ENCODE measurements at regions not wholly inside any gene's neighbourhood (a gene's known extent, or its start where the extent isn't known, plus 50 kb on each side); places are given as distances from the start of the nearest gene placed in this dataset.

DNA sequence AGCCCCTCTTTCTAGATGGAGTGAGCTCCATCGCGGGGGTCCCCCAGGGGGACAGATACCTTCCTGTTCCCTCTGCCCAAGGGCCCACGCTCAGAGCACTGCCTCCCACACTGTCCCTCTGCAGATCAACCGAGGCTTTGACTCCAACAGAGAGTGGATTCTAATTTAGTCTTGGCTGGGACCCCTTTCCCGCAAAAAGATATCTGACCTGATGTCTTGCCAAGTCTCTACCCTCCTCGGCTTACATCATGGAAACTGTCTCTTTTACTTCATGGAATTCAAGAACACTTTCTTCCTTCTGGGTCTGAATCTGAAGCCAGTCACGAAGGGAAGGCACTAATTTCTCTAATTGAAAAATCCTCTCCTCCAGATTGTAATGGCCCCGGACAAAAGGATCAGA, 278.0 kb downstream of the BMP7 start:
- no peaks in the 10 kb centered on the region for H3K79me2 ChIP-seq (ENCODE audit: insufficient read depth, low read length)
- H3K14ac ChIP-seq (ENCODE audit: insufficient read depth, low read length): no peak overlapping the region
- DNase-seq: no peak
- no peak overlapping the region for H4K91ac ChIP-seq (ENCODE audit: insufficient read length, low read depth, low read length)
- no peak overlapping the region for H4K8ac ChIP-seq (replicated peaks; ENCODE audit: insufficient read length, low read depth, low read length)
- no peaks in the 10 kb centered on the region for H3K79me1 ChIP-seq (ENCODE audit: insufficient read depth, low read depth, low read length, poor library complexity, severe bottlenecking)
- Mint-ChIP-seq H3K27ac (no peak overlapping the region), H3K4me1 (peaks cover 0 to 7% of the 10 kb centered on the region in 2 experiments; a peak in 3 of 4 replicates), H3K9me3 (peaks cover 8 to 17% of the 10 kb centered on the region in 2 experiments), H3K36me3 (ENCODE audit: insufficient read depth in 1 of 3, low read depth in 3 of 3) (peaks cover 0 to 4% (median 0%) of the 10 kb centered on the region in 3 experiments; a peak in 1 of 7 replicates), H3K4me3 (no peak overlapping the region), H3K27me3 (ENCODE audit: low read depth) (peaks cover 21% of the 10 kb centered on the region)
- TF ChIP-seq, protein P1, sequence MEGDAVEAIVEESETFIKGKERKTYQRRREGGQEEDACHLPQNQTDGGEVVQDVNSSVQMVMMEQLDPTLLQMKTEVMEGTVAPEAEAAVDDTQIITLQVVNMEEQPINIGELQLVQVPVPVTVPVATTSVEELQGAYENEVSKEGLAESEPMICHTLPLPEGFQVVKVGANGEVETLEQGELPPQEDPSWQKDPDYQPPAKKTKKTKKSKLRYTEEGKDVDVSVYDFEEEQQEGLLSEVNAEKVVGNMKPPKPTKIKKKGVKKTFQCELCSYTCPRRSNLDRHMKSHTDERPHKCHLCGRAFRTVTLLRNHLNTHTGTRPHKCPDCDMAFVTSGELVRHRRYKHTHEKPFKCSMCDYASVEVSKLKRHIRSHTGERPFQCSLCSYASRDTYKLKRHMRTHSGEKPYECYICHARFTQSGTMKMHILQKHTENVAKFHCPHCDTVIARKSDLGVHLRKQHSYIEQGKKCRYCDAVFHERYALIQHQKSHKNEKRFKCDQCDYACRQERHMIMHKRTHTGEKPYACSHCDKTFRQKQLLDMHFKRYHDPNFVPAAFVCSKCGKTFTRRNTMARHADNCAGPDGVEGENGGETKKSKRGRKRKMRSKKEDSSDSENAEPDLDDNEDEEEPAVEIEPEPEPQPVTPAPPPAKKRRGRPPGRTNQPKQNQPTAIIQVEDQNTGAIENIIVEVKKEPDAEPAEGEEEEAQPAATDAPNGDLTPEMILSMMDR (conservative IDR thresholded peaks at IDR 0.05): no peak
- H3K4me1 ChIP-seq (ENCODE audit: insufficient read depth, low read length): no peaks in the 10 kb centered on the region
- H2BK12ac ChIP-seq (ENCODE audit: insufficient read length, low read depth, low read length): no peak overlapping the region
- no peak overlapping the region for H2BK5ac ChIP-seq (ENCODE audit: insufficient read length, low read length)
- no peak overlapping the region for H2BK20ac ChIP-seq (ENCODE audit: low read depth, low read length, poor library complexity, severe bottlenecking)
- WGBS (ENCODE audit: extremely low coverage, insufficient read length, low lambda C conversion rate): no CpG with 5 or more reads among the region's 8 CpGs
- H4K20me1 ChIP-seq (ENCODE audit: control insufficient read depth, insufficient read depth, insufficient read length): no peaks in the 10 kb centered on the region
- no peak overlapping the region for H3K56ac ChIP-seq (ENCODE audit: insufficient read length, low read depth, low read length)
- no peaks in the 10 kb centered on the region for H3K27me3 ChIP-seq (ENCODE audit: insufficient read depth, low read length)
- no peak overlapping the region for H2BK120ac ChIP-seq (ENCODE audit: low read depth, low read length, poor library complexity, severe bottlenecking)
- no peak overlapping the region for H4K5ac ChIP-seq (ENCODE audit: insufficient read length, low read depth, low read length)
- no peaks in the 10 kb centered on the region for H3K9me3 ChIP-seq (ENCODE audit: control insufficient read depth, low read depth, low read length)
- no peak overlapping the region for H3K4ac ChIP-seq (ENCODE audit: low read depth, low read length)
- no peak overlapping the region for H3K9ac ChIP-seq (ENCODE audit: extremely low read depth, insufficient read length, low read length)
- no peak overlapping the region for H3K23ac ChIP-seq (ENCODE audit: insufficient read length, low read depth, low read length)
- H2BK15ac ChIP-seq (ENCODE audit: low read depth, low read length): no peak overlapping the region
- H2AK5ac ChIP-seq (ENCODE audit: insufficient read length, low read length): no peak overlapping the region
- H3K18ac ChIP-seq (ENCODE audit: insufficient read length, low read depth, low read length): no peak overlapping the region
- H3K23me2 ChIP-seq (ENCODE audit: insufficient read length, low read depth, low read length, poor library complexity, severe bottlenecking): no peaks in the 10 kb centered on the region
- H3K4me2 ChIP-seq (ENCODE audit: insufficient read depth, insufficient read length, low read length): no peak overlapping the region
- H3T11ph ChIP-seq (ENCODE audit: low read length): no peak overlapping the region
- no peak overlapping the region for H2AFZ ChIP-seq (ENCODE audit: low read length)
- H3K27ac ChIP-seq (ENCODE audit: insufficient read length, low read depth, low read length): no peak overlapping the region
